Endothelial cell of hepatic sinusoid (primary cell): ENCODE measurements at regions not wholly inside any gene's neighbourhood (a gene's known extent, or its start where the extent isn't known, plus 50 kb on each side); places are given as distances from the start of the nearest gene placed in this dataset.

Source experiments
- in situ Hi-C: cut with HindIII; loops from 2 replicates; pipeline ENCODE4 v1.10.0; 2017; ENCODE audit warnings: low sequenced_read_pairs

DNA sequence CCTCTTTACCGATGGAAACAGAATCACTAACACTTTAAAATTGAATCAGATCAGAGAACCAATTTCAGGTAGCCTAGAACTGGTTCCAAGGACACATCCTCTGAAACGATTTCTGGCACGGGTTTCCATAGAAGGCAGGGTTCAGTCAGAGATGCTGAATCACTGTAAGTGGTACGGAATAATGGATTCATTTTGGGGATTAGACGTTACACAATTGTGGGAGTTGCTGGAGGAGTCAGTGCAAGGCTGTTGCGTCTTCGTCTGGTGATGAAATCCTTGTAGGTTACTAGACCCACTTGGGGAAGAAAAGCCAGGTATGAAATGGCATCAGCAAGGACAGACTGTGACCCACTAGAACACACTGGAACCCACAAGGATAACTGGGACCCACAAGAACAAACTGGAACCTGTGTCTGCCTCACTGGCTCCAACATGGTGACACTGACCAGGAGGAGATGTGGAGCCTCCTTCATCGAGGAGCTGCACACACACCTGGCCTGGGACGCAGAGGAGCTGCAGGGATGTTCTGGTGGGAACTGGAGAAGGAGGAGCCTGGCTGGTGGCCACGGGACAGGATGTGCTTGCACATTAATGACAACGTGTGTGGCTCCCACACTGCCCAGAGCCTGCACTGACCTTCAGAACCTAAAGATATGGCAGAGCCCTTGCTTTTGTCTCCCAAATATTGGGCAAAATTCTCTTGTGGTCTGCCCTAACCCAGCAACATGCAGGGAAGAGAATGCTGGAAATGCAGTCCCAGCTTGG, 105.1 kb downstream of the TRAPPC11 start:
- in situ Hi-C loops: no loop called here

DNA sequence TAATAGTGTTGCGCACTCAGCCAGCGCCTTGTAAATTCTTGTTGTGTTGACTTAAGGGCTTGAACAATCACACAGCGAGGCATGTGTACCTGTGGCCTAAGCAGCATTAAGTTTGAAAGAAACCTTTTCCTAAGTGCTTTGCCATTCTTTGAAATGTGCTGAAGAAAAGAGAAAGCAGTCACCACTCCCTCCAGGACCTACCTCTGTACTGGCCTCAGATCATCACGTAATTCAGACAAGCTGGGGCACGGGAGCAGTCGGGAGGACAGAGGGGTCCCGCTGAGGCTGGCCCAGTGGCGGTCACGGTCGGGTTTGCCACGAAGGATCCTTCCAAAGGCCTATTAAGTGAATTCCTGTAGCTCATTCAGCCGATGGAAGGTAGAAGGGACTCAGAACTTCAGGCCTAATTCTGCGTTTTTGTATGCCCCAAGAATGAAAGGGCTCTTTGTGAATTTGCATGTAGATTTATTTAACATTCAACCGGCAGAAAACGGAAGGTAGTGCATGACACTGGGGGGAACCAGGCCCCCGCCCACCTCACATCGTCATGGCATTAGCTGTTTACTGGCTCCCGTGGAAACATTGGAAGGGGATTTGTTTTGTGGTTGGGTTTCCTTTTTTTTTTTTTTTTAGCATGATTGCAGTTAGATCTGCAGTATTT, 106.3 kb downstream of the TRAPPC11 start:
- in situ Hi-C loops: no loop called here

DNA sequence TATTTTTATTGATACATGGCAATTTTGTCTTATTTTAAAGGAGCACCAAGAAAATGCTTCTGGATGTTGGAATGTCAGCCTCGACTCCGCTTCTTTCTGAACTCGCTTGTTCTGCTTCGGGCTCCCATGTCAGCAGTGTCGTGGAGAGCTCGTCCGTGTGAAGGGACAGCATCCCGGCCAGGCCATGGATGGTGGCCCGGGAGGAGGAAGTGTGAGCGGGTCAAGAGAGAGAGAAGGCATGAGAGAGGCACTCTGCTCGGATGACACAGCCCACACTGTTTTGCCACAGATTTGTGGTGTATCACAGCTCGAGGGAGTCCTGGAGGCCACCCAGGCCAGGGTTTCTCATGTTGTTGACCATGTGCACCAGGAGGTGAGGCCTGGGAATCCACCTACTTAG, 107.0 kb downstream of the TRAPPC11 start:
- in situ Hi-C loops: no loop called here

DNA sequence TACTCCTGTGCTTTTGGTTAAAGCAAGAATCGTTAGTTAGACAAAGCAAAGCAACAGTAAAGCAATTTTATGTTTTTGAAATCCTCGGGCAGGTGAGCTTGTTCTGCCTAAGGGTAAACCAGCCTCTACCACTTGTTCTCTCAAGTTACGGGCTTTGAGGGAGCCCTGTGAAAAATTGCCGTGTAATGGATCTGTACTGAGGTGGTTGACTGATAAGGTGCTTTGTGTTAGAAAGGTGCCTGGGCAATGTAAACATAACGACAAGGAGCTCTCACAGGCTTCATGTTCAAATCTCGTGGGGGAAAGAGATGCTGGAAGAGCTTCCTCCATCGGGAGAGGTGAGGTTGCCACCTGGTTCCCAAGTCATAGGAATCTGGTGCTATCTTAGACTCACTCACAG, 111.8 kb downstream of the TRAPPC11 start:
- in situ Hi-C loops: no loop called here

DNA sequence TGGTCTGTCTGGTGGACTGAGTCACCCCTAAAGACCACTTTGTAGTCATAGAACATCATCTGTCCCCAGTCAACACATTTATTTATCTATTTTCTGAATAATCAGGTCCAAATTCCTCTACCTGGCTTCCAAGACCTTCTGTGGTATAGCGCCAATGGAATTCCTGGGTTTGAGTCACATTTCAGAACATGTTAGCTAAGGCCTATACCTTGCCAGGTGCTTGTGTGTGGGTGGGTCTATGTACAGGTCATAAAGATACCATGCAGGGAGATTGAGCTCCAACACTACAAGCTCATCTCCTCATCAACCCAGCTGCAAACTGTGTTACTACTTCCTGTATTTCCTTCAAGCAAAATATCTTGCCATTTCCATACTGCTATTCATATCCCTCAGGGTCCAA, 113.3 kb downstream of the TRAPPC11 start:
- in situ Hi-C loops: no loop called here

DNA sequence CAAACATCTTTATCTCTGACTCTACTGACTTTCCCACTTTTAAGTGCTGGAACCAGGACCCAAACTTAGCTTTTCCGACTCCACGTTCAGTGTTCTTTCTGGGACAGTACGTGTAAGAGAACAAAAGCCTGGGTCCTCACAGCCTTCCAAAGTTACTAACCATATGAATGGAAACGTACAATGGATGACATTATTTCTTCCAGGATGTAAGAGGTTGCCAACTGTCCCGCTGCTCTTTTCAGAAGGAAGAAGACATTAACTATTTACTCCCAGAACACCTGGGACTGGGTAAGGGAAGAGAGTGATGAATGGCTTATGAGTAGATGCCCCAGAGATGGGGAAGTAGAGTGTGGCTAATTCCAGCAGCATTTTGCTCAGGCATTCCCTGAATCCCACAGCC, 114.7 kb downstream of the TRAPPC11 start:
- in situ Hi-C loops: no loop called here

DNA sequence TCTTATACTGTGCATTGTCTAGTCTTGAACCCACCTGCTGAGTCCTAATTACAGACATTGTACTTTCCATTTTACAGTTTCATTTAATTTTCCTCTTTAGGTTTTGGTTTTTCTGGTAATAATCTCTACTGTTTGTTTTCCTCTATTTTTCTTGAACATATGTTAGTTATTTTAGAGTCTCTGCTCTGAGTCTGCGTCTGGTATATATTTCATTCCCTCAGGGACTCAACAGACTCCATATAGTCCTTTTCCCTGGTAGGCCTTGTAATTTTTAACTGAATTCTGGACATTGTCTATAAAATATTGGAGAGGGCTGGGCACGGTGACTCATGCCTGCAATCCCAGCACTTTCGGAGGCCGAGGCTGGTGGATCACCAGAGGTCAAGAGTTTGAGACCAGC, 121.8 kb upstream of the STOX2 start:
- in situ Hi-C loops: no loop called here

DNA sequence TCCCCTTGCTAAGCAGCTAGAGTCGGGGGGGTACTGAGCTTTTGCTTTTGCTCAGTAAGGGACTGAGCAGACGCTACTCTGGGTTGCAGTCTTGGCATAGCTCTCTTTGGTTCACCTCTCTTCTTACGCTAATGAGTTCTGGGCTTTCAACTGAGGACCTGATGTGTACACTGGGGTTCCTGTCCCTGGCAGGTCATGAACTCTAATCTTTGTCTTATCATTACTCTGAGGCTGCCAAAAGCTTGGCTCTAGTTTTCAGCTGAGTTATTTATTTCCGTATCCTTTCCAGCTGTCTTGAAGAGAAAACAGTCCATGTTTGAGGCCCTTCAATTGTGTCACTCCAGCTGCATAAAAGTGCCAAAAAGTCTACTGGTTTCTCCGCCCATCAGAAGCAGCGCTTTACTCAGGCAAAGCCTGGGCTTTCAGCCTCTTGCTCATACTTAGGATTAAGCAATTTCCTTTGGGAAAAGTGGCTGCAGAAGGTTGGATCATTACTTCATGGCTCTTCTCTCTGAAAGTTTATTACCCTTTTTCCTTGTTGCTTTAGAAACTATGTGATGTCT, 121.0 kb upstream of the STOX2 start:
- in situ Hi-C loops: no loop called here

DNA sequence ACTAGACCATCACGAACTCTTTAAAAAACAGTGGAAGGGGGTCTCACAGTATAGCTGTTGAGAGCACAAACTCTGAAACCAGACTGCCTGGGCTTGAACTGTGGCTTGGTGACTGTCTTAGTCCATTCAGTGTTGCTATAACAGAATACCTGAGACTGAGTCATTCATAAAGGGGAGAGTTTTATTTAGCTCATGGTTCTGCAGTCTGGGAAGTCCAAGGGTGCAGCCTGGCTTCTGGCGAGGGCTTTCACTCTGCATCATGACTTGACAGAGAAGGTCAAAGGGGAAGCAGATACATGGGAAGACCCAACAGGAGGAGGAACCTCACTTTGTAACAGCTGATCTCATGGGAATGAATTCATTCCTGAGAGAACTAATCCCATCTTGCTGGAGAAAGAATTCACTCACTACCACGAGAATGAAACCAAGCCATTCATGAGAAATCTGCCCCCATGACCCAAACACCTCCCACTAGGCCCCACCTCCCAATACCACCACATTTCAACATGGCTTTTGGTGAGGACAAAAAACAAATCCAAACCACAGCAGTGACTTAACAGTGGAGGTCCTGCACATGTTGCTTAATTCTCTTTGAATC, 116.7 kb upstream of the STOX2 start:
- in situ Hi-C loops: no loop called here

DNA sequence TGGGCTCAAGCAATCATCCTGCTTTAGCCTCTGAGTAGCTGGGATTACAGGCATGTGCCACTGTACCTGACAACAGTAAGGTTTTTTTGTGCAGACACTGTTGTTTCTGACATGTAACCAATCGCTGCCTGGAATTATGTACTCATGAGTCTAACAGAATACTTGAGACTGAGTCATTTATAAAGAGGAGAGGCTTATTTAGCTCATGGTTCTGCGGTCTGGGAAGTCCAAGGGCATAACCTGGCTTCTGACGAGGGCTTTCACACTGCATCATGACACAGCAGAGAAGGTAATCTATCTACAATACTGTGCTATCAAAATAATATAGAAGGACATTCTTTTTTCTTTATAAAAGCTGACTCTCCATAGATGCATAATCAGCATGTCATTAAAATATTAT, 115.5 kb upstream of the STOX2 start:
- in situ Hi-C loops: no loop called here

DNA sequence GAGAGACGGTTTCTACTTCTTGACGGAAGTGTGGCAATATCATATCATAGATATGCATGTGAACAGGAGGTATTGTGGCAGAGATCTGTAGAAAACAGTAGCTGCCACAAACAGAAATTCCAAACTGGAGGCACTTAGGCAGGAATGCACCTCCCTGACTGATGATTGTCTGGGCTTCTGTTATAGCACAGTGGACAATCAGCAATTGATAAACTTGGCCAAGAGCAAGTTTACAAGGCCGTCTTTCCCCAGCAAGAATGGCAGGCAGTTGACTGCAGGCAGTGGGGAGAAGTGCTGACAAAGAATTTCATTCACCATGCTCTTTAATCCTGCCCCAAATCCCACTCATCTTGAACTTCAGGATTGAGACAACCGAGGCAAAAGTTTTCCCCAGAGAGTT, 114.4 kb upstream of the STOX2 start:
- in situ Hi-C loops: no loop called here

DNA sequence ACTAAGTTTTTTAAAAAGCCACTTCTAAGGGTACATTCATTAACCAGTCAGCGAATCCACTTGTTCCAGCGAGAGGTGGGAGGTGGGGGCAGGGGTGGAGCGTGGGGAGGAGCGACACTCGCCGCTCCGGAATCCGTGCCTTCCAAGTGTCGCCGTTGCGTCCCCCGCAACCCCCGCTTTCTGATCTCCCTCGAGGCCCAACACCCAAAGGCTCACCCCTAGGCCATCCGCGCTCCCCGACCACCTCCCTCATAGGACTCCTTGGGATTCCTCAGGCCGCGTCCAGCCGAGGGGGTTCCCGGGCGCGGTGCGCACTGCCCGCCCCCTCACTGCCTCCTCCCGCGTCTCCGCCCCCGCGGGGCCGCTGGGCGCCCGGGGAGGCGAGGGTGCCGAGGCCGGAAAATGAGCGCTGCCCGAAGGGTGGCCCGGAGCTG, 108.1 kb upstream of the STOX2 start:
- in situ Hi-C loops: no loop called here

DNA sequence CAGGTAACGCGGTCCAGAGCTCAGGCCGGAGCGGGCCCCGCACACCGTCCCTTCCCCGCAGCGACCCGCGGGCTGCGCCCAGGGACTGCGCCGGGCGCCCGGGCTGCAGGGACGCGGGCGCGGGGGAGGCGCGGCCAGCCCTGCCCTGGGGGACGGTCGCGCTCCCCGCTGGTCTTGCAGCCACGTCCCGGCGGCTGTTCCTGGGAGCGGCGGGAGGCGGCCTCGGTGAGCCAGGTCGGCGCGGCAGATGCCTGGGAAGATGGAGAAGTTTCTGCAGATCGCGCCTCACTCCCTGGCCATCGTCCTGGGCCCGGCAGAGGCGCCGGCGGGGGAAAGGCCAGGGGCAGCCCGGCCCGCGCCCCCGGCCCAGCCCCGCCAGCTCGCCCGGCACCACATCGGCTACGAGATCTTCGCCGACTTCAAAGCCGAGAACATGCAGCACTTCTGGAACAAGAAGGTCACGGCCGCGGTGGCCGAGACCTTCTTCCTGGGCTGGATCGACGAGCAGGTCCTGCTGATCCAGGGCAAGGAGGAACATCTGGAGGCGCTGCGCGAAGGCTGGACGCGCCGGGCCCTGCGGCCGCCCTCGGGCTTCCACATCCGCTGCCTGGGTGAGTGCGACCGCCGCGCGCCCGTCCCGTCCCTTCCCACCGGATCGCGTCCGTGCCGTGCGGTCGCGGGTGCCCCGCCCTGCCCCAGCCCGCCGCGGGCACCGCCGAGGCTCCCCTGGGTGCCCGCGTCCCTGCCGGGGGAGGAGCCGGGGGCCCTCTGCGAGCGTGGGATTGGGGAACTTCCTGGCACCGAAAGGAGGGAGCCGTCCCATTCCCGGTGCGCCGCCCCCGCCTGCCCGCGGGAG, 107.4 kb upstream of the STOX2 start:
- in situ Hi-C loops: no loop called here

DNA sequence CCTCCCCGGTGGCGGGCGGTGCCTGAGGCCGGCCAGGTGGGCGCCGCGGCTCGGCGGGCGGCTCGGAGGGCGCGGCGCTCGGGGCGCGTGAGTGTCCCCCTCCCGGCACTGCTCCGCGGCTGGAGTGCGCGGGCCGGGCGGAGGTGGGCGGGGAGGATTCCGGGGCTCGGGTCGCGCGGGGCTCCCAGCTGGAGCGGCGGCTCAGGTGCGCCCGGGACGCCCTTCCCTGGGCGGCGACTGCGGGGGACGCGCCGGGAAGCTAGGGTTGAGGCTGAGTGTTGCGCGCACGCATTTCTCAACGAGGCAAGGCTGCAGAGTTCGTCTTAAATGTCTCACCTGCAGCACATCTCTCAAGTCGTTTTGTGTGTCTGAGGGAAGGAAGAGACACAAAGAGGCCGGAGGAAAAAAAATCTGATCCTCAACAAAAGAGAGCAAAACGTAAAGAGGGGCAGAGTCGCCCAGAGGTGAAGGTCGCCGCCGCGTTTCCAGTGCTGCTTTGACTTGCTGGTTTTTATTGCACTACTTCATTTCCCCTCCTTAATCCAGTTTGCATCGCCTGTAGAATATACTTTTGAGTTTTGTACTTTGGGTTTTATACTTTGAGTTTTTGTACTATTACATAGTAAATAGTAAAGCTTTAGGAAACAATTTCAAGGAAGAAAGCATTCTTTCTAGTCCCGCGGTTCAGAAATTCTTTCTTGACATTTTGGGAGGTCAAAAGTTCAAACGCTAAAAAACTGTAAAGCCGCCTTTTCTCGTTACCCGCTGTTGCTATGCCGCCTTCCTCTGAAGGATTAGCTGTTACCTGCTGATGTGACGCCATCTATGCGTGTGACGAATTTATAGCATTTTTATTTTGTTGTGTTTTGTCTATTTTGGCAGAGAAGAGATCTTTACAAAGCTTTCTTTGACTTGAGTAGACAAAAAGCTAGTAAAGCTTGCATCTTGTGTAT, 106.5 kb upstream of the STOX2 start:
- in situ Hi-C loops: no loop called here

DNA sequence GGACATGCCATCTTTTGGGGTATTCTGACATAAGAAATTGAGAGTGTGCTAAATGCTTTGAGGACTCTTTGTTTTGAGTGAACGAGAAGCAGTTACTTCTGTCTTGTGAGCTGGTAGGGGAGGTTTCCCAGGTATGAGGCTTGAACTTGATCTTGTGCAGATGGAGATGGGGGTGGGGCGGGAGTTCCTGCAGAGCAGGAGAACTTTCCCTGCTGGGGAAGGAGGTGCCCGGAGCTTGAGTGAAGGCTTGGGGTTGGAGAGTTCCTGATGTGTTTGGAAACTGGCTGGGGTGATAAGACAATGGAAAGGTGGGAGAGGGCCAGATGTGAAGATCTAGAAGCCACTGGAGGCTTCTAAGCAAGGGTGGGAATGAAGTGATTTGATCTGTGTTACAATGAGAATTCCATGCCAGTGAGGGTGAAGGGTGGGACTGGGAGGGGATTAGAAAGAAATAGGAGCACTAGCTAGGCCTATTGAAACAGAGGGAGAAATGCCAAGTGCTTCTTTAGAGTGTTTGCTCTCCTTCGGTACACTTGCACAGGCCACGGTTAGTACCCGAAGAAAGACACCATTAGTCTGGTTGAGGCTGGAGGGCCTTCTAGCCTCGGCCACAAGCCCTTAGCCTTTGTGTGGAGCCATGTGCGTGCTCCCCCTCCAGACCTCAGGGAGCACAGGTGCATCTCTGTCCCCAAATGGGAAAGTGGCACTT, 103.5 kb upstream of the STOX2 start:
- in situ Hi-C loops: no loop called here

DNA sequence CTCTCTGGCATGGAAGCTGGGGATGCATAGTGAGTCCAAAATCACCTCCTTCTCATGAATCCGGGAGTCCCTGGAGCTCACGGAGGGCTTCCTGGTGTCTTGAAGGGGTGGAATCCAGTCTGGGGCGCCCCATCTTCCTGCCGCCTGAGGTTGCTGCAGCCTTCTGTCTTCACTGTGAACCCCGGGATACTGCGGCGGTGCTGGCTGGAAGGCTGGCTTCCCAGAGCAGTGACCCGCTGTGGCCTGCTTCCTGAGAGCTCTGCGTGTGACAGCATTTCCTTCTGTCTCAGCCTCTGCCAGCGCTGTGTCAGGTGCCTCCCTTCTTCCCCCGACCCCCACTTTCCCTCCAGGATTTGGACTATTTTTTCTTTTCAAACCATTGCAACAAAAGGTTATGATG, 98.8 kb upstream of the STOX2 start:
- in situ Hi-C loops: no loop called here

DNA sequence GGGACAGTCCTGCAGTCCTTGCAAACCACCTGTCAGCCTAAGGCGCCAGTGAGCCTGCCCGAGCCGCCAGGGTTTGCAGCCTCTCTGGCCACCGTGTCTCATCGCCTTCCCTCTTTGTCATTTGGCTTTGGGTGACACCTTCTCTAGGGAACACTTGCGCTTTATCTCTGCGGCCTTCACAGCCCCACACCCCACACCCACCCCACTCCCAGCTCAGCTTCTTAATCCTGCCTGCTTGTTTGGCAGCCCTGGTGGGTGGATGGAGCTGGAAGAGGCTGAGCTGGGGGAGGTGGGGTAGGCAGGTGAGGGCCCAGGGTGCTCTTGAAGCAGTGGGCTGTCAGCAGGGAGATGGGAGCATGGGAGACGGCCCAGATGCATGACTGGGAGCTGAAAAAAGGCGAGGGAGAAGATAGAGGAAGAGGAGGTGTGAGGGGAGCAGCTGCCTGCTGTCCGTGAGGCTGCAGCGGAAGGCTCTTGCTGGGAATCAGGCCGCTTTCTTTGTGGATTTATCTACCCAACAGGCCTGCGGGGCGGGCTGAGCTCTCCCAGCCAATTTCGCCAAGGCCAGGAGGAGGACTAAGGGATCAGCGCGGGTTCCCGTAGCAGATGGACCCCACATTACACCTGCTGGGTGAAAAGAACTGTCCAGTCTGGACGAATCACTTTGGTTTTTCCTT, 97.5 kb upstream of the STOX2 start:
- in situ Hi-C loops: no loop called here

DNA sequence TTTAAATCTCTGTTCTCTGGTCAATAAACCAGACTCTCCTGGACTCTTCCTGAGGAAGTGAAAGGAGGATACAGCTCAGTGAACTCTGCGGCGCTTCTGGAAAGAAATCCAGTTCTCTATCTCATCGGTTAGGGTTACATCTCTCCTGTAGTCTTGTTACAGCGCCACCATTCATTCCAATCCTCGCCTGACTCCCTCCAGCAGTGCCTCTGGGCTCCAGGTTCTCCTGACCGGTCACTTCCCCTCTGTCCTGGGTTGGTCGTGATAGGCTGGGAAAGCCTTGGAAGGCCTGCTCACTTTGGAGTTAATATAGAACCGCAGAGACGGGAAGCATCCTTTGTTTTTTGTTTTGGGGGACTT, 97.0 kb upstream of the STOX2 start:
- in situ Hi-C loops: no loop called here

DNA sequence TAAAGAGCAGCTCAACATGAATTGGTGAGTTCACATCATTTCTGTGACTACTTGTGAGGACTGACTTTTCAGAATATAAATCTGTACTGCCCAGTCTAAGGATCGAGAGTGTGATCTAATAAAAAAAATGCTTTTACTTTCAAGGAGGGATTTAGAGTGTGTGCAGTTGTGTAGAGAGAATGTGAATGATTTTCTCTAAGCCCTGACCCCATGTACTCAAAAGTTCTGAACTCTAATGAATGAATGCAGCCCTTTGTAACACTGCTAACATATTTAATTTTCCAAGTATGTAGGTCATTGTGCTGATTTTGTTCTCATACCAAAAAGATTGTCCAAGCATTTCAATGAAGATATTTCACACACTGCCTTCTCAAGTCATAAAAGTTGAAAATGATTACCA, 92.5 kb upstream of the STOX2 start:
- in situ Hi-C loops: no loop called here
